ENCODE measurements at regions not wholly inside any gene's neighbourhood (a gene's known extent, or its start where the extent isn't known, plus 50 kb on each side); places are given as distances from the start of the nearest gene placed in this dataset.

DNA sequence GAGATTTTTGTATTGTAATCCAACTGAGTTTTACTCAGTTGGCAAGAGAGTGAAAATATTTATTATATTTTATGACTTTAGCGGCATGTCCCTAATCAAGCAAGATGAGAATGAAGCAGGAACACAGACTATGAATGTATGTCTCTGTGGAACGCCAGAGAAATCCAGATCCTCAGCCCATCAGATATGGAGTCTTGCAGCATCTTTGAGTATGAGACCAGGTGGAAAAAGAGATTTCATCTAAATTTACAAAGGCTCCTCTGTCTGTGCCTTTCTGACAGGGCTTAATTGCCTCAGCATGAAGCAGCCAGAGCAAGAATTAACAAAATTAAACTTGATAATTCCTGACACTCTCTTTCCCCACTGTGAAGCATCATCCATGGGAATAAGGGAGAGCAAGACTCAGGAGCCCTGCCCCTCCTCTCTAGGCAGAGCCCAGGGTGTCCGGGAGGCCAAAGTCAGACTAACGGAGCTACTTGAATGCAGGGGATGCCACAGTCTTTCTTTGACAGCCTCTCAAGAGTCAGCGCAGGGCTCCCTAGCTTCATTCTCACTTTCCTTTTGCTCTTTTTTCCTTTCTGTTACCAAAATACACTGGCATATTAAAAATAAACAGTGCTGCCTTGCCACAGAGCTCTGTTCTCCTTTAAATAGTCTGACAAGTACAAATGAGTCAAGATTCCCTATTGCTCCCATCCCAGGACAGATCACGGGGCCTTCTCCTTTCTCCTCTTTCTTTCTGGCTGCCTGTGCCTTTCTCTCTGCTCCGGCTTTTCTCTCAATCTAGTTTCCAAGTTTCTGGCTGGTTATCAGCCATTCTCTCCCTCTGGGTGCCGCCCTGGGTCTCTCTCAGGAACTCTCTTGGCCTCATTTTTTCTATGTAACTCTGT is 132.2 kb upstream of the INHBA start:
- no peak for DNase-seq
- Histone ChIP-seq H3K36me3 (no peaks in the 10 kb centered on the region), H3K27ac (peak overlapping the region in 2 of 8 donors; percentile 32 to 34), H3K9me3 (peaks cover 0 to 17% (median 10%) of the 10 kb centered on the region in 8 donors), H3K4me1 (peaks cover 0 to 4% (median 0%) of the 10 kb centered on the region in 6 donors), H3K27me3 (replicated peaks in 1 of 7) (no peaks in the 10 kb centered on the region), H3K4me3 (no peak overlapping the region)
- 78 to 82% (median 82%) methylated on average over 8 of the region's 8 CpGs for WGBS, 5 donors
- intact Hi-C loops (cut with DNase I; ENCODE audit: low total_unique reads) = no loop called here
- TF ChIP-seq, protein P1, sequence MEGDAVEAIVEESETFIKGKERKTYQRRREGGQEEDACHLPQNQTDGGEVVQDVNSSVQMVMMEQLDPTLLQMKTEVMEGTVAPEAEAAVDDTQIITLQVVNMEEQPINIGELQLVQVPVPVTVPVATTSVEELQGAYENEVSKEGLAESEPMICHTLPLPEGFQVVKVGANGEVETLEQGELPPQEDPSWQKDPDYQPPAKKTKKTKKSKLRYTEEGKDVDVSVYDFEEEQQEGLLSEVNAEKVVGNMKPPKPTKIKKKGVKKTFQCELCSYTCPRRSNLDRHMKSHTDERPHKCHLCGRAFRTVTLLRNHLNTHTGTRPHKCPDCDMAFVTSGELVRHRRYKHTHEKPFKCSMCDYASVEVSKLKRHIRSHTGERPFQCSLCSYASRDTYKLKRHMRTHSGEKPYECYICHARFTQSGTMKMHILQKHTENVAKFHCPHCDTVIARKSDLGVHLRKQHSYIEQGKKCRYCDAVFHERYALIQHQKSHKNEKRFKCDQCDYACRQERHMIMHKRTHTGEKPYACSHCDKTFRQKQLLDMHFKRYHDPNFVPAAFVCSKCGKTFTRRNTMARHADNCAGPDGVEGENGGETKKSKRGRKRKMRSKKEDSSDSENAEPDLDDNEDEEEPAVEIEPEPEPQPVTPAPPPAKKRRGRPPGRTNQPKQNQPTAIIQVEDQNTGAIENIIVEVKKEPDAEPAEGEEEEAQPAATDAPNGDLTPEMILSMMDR (IDR thresholded peaks at IDR 0.05 in 8 of 11, conservative IDR thresholded peaks at IDR 0.05 in 3 of 11) = no peak
- TF ChIP-seq POLR2A (IDR thresholded peaks at IDR 0.05) (no peak), POLR2AphosphoS5 (IDR thresholded peaks at IDR 0.05) (no peak)

DNA sequence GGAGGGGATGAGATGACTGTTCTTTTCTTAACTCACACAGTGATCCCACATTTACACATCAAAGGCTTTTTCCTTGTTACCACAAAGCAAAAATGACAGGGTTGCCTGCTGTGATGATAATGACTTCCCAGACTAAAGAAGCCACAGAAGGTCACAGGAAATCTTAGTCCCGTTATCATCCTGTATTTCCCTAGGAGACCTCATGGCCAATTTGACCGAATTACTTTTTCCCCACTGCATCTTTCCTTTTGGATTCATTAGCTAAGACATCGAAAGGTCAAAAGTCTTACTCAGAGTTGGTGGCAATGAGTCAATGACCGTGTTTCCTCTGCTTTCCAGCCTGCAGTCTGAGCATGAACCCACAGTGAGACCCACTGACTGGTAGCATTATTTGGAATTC is 130.1 kb upstream of the INHBA start:
- Histone ChIP-seq H3K36me3 (no peaks in the 10 kb centered on the region), H3K9me3 (peaks cover 0 to 17% (median 10%) of the 10 kb centered on the region in 8 donors), H3K27me3 (replicated peaks in 1 of 7) (no peaks in the 10 kb centered on the region), H3K4me3 (no peak overlapping the region), H3K27ac (no peak overlapping the region), H3K4me1 (peaks cover 0 to 4% (median 0%) of the 10 kb centered on the region in 6 donors)
- no peak for TF ChIP-seq POLR2AphosphoS5 (IDR thresholded peaks at IDR 0.05)
- no peak for TF ChIP-seq POLR2A (IDR thresholded peaks at IDR 0.05)
- intact Hi-C loops (cut with DNase I; ENCODE audit: low total_unique reads) = no loop called here
- DNase-seq = no peak
- 48 to 86% (median 67%) methylated on average over 4 of the region's 4 CpGs for WGBS, 5 donors

DNA sequence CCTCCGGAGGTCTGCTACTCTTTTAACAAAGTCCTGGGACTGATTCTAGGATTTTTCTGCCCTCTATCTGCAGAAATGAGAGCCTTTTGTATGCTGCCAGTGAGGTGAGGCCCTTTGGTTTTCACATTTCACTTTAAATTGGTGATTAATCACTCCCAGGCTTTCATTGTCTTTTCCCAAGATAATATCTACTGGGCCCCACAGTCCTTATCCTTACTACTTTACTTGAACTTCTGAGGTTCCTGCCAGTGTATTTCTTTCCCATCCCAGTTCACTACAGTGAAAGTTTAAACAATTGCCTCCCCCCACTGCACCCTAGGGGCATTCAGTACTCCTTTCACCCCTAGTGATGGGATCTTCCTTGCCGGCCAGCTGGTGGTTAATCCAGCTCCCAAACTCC is 127.4 kb upstream of the INHBA start:
- no peaks in the 10 kb centered on the region for H3K27me3 ChIP-seq (replicated peaks in 1 of 7)
- TF ChIP-seq POLR2A (IDR thresholded peaks at IDR 0.05) (no peak), POLR2AphosphoS5 (IDR thresholded peaks at IDR 0.05) (no peak)
- TF ChIP-seq, protein P1 (IDR thresholded peaks at IDR 0.05 in 8 of 11, conservative IDR thresholded peaks at IDR 0.05 in 3 of 11) = no peak
- H3K36me3 ChIP-seq = no peaks in the 10 kb centered on the region
- 76 to 87% (median 82%) methylated on average over 2 of the region's 2 CpGs for WGBS, 5 donors
- peaks cover 0 to 4% (median 0%) of the 10 kb centered on the region in 6 donors for H3K4me1 ChIP-seq
- H3K9me3 ChIP-seq = peaks cover 0 to 17% (median 10%) of the 10 kb centered on the region in 8 donors
- intact Hi-C loops (cut with DNase I; ENCODE audit: low total_unique reads) = no loop called here
- H3K4me3 ChIP-seq = no peak overlapping the region
- no peak for DNase-seq
- no peak overlapping the region for H3K27ac ChIP-seq

DNA sequence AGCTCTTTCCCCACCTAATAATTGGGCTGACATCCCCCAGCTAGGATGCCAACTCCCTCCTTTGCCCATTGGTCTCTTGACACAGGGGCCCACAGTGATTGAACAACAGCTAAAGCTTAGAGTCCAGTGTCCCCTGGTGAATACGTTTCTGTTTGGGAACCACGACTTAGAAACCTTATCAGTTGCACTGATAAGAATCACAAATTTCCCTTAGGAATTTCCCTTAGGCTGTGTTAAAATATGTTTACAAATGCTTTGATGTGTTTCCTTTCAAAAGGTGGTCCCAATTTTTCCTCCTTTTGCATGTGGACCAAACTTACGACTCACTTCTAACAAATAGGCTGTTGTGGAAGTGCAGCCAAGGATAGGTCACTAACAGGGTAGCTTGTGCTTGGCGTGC is 126.0 kb upstream of the INHBA start:
- H3K36me3 ChIP-seq = no peaks in the 10 kb centered on the region
- H3K4me1 ChIP-seq = no peaks in the 10 kb centered on the region
- DNase-seq = no peak
- TF ChIP-seq, protein P1 (IDR thresholded peaks at IDR 0.05 in 8 of 11, conservative IDR thresholded peaks at IDR 0.05 in 3 of 11) = no peak
- TF ChIP-seq POLR2AphosphoS5 (IDR thresholded peaks at IDR 0.05) = no peak
- TF ChIP-seq POLR2A (IDR thresholded peaks at IDR 0.05) = no peak
- WGBS, 5 donors = 75 to 91% (median 77%) methylated on average over 4 of the region's 4 CpGs
- H3K27me3 ChIP-seq (replicated peaks in 1 of 7) = no peaks in the 10 kb centered on the region
- H3K27ac ChIP-seq = no peak overlapping the region
- H3K9me3 ChIP-seq = peaks cover 0 to 17% (median 10%) of the 10 kb centered on the region in 8 donors
- intact Hi-C loops (cut with DNase I; ENCODE audit: low total_unique reads) = no loop called here
- no peak overlapping the region for H3K4me3 ChIP-seq

Measured in spleen (tissue), 11 donors.